Testis (tissue), 2 donors: ENCODE measurements at regions not wholly inside any gene's neighbourhood (a gene's known extent, or its start where the extent isn't known, plus 50 kb on each side); places are given as distances from the start of the nearest gene placed in this dataset.

Source experiments
- DNase-seq: peaks from one replicate; pipeline ENCODE4 v3.0.0-alpha.2; 2019
- H3K27ac ChIP-seq, 2 donors: fragments of 200-600 bp; sonication (generic); one replicate each; pipeline ENCODE4 v1.5.1; 2019
- H3K27me3 ChIP-seq: fragments of 200-600 bp; sonication (generic); one replicate; pipeline ENCODE4 v1.5.1; 2019
- H3K36me3 ChIP-seq: fragments of 200-600 bp; sonication (generic); one replicate; pipeline ENCODE4 v1.5.1; 2017; ENCODE audit warnings: low read depth; ENCODE audit errors: missing control alignments
- H3K4me1 ChIP-seq: fragments of 200-600 bp; sonication (generic); one replicate; pipeline ENCODE4 v1.5.1; 2019
- H3K4me3 ChIP-seq, 2 donors: fragments of 200-600 bp; sonication (generic); one replicate each; pipeline ENCODE4 v1.5.1; 2017 to 2019
- H3K9me3 ChIP-seq: fragments of 200-600 bp; sonication (generic); one replicate; pipeline ENCODE4 v1.5.1; 2017
- POLR2A ChIP-seq: fragments of 450-650 bp; IDR thresholded peaks from one replicate; pipeline ENCODE4 v1.6.1; 2017; ENCODE audit warnings: antibody characterized with exemption, mild to moderate bottlenecking, moderate library complexity
- WGBS, 2 donors: methylation state at CpG; one replicate each; pipeline ENCODE4 v1.1.5; 2018; 5-methylcytosine and 5-hydroxymethylcytosine counted together
- intact Hi-C: fragments of 100-400 bp; cut with DNase I; formaldehyde crosslinking; loops from one replicate; pipeline ENCODE4 v1.15.1; 2023; ENCODE audit warnings: low total_unique reads
- TF ChIP-seq, protein P1 (sequence below), 3 experiments: fragments of 450-650 bp in 2 of 3; fragments of 200-600 bp in 1 of 3; sonication (generic) in 1 of 3; IDR thresholded peaks; one replicate each; pipeline ENCODE4 v1.5.1; 2016 to 2019; ENCODE audit warnings: antibody characterized with exemption in 3 of 3, mild to moderate bottlenecking in 2 of 3, moderate library complexity in 1 of 3

DNA sequence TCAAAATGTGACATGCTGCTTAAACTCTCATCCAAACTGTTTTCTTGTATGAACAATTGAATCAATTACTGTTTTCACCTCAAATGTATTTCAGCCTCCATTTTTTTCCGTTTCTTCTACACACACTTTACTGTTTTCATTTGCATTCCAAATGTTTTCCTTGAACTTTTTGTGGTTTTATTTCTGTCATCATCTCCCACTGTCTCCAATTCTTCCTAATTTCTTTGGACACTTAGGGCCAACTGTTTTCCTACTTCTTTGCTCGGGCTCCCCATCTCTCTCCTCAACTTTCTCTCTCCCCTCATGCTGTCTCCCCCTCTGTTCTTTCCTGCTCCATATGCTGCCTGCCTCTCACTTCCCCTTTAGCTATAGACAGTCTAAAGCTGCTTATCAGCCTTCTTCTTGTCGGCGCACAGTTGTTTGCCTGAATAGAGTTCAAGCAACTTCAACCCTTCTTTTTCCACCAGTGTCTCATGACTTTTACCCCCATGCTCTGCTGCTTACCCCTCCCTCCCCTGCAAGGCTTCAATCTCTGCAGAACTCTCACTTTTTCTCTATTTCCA is 443.4 kb downstream of the DTWD2 start:
- Histone ChIP-seq H3K36me3 (no peaks in the 10 kb centered on the region), H3K27me3 (no peaks in the 10 kb centered on the region), H3K4me1 (no peaks in the 10 kb centered on the region), H3K27ac (no peak overlapping the region), H3K4me3 (no peak overlapping the region), H3K9me3 (no peaks in the 10 kb centered on the region)
- WGBS, 2 donors = 69 to 81% methylated on average over 4 of the region's 4 CpGs
- intact Hi-C loops = no loop called here
- DNase-seq = no peak
- TF ChIP-seq, protein P1, sequence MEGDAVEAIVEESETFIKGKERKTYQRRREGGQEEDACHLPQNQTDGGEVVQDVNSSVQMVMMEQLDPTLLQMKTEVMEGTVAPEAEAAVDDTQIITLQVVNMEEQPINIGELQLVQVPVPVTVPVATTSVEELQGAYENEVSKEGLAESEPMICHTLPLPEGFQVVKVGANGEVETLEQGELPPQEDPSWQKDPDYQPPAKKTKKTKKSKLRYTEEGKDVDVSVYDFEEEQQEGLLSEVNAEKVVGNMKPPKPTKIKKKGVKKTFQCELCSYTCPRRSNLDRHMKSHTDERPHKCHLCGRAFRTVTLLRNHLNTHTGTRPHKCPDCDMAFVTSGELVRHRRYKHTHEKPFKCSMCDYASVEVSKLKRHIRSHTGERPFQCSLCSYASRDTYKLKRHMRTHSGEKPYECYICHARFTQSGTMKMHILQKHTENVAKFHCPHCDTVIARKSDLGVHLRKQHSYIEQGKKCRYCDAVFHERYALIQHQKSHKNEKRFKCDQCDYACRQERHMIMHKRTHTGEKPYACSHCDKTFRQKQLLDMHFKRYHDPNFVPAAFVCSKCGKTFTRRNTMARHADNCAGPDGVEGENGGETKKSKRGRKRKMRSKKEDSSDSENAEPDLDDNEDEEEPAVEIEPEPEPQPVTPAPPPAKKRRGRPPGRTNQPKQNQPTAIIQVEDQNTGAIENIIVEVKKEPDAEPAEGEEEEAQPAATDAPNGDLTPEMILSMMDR (IDR thresholded peaks at IDR 0.05) = no peak
- no peak for TF ChIP-seq POLR2A

DNA sequence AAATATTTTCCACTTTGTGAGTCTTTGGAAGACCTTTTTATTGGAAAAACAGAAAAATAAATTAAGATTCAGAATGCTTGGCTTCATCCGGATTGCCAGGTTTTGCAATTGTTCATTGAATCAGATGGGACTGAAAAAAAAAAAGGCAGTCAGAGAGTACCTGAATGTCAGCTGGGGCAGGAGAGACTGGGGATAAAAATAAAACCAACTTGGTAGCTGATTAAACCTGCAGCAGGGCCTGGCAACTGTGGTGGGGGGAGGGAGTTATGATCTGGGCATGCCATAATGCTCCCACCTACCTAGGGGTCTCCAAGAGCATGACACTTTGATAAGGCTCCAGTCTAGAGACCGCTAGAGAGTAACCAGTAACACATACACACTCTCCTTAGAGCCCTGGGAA is 454.4 kb downstream of the DTWD2 start:
- Histone ChIP-seq H3K27ac (no peak overlapping the region), H3K36me3 (no peaks in the 10 kb centered on the region), H3K4me1 (no peaks in the 10 kb centered on the region), H3K9me3 (no peaks in the 10 kb centered on the region), H3K27me3 (no peaks in the 10 kb centered on the region), H3K4me3 (no peak overlapping the region)
- intact Hi-C loops = no loop called here
- DNase-seq = no peak
- no peak for TF ChIP-seq POLR2A
- TF ChIP-seq, protein P1 (IDR thresholded peaks at IDR 0.05) = no peak
- WGBS, 2 donors = 82 to 84% methylated on average over 2 of the region's 2 CpGs

DNA sequence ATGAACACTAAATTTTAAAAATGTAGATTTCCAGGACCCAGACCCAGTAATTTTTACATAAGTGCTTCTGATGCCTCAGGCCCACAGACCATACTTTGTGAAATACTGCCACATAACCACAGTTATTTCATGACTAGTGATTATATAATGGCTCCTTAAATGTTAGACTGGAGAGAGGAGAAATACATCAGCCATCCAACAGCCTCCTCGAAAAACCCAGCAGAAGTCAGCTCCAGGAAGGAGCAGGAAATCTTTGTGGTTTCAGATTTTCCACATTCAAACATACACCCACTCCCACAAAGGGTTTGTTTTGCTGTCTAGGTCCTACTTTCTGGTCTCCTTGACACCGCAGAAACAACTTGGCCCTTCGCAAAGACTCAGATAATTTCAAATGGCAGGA is 455.2 kb downstream of the DTWD2 start:
- TF ChIP-seq, protein P1 (IDR thresholded peaks at IDR 0.05) = no peak
- TF ChIP-seq POLR2A = no peak
- 60 to 82% methylated on average over 3 of the region's 3 CpGs for WGBS, 2 donors
- no peak overlapping the region for H3K27ac ChIP-seq
- no peaks in the 10 kb centered on the region for H3K9me3 ChIP-seq
- DNase-seq = no peak
- H3K4me3 ChIP-seq = no peak overlapping the region
- no peaks in the 10 kb centered on the region for H3K4me1 ChIP-seq
- H3K27me3 ChIP-seq = no peaks in the 10 kb centered on the region
- no peaks in the 10 kb centered on the region for H3K36me3 ChIP-seq
- intact Hi-C loops = no loop called here

DNA sequence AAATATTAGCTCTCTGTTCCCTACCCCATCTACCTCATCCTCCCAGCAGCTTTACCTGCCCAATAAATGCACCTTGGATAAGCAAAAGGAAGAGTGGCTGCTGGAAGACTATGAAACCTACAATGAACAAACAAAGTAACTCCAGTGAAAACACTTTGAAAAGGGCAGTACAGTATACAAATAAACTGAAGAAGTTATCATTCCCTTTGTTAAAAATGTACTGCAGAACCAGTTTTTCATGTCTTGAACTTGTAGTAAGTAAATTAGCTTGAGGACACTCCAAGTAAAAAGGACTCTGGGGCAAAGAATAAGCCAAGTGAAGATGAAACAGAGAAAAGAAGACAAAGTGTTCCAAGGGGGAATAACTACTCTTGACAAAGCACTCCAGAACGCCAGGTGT is 457.1 kb downstream of the DTWD2 start:
- H3K27me3 ChIP-seq = no peaks in the 10 kb centered on the region
- 21 to 44% methylated on average over 1 of the region's 1 CpG for WGBS, 2 donors

More for the DNA sequence above, 457.1 kb downstream of the DTWD2 start:
- intact Hi-C loops = no loop called here
- no peak for DNase-seq
- no peak overlapping the region for H3K27ac ChIP-seq
- H3K9me3 ChIP-seq = no peaks in the 10 kb centered on the region
- H3K36me3 ChIP-seq = no peaks in the 10 kb centered on the region
- TF ChIP-seq POLR2A = no peak
- TF ChIP-seq, protein P1 (IDR thresholded peaks at IDR 0.05) = no peak
- no peaks in the 10 kb centered on the region for H3K4me1 ChIP-seq
- no peak overlapping the region for H3K4me3 ChIP-seq
